HAP-1 (cell line): ENCODE measurements at regions not wholly inside any gene's neighbourhood (a gene's known extent, or its start where the extent isn't known, plus 50 kb on each side); places are given as distances from the start of the nearest gene placed in this dataset.
"Not testable (repeated sequence)": the region's sequence is repeated elsewhere in the genome, so short reads cannot be mapped to it uniquely, and the experiment has no call there.

Source experiments
- DNase-seq, 2 experiments: peaks; one replicate each; pipeline ENCODE4 v3.0.0-alpha.2; 2016 to 2020; ENCODE audit warnings: low spot score in 2 of 2
- H3K27me3 ChIP-seq: fragments of 250-450 bp; sonication (Bioruptor Pico); 2 replicates; pipeline ENCODE4 v1.5.1; 2020; ENCODE audit warnings: low read depth, mild to moderate bottlenecking, moderate library complexity
- H3K36me3 ChIP-seq: fragments of 250-450 bp; sonication (Bioruptor Pico); replicated peaks from 2 replicates; pipeline ENCODE4 v1.5.1; 2020; ENCODE audit warnings: mild to moderate bottlenecking
- H3K4me1 ChIP-seq: fragments of 250-450 bp; sonication (Bioruptor Pico); 2 replicates; pipeline ENCODE4 v1.5.1; 2020; ENCODE audit warnings: mild to moderate bottlenecking
- H3K4me3 ChIP-seq: fragments of 250-450 bp; sonication (Bioruptor Pico); 2 replicates; pipeline ENCODE4 v1.5.1; 2020; ENCODE audit warnings: mild to moderate bottlenecking, moderate library complexity
- H3K9me3 ChIP-seq: fragments of 250-450 bp; sonication (Bioruptor Pico); 2 replicates; pipeline ENCODE4 v1.5.1; 2020; ENCODE audit warnings: mild to moderate bottlenecking, moderate library complexity
- in situ Hi-C: fragments of 300-500 bp; cut with MboI; formaldehyde crosslinking; loops from 3 replicates; pipeline ENCODE4 v1.14.3; 2020; ENCODE audit warnings: low sequenced_read_pairs, inconsistent platforms, mixed read lengths

DNA sequence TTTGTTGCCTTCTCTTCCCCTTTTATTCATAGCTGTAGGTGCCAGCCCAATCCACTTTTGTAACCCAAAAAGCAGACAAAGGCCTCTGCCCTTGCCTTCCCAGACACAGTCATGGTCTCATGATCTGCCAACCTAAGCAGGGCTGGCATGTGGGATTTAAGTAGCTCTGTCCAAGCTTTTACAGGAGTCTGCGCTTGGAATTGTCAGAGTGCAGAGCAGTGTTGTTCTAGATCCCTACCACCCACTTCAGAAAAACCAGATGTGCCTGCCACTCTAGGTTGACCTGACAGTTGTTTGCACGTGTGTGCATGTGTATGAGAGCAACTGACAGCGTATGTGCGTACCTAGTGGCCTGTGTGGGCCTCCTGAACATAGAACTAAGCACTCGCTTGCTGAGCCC is 87.8 kb upstream of the SPRY4 start:
- Histone ChIP-seq H3K4me3 (no peak overlapping the region), H3K9me3 (no peaks in the 10 kb centered on the region), H3K4me1 (no peaks in the 10 kb centered on the region), H3K36me3 (no peaks in the 10 kb centered on the region), H3K27me3 (peaks cover 4% of the 10 kb centered on the region)
- in situ Hi-C loops, result no loop called here
- no peak for DNase-seq

DNA sequence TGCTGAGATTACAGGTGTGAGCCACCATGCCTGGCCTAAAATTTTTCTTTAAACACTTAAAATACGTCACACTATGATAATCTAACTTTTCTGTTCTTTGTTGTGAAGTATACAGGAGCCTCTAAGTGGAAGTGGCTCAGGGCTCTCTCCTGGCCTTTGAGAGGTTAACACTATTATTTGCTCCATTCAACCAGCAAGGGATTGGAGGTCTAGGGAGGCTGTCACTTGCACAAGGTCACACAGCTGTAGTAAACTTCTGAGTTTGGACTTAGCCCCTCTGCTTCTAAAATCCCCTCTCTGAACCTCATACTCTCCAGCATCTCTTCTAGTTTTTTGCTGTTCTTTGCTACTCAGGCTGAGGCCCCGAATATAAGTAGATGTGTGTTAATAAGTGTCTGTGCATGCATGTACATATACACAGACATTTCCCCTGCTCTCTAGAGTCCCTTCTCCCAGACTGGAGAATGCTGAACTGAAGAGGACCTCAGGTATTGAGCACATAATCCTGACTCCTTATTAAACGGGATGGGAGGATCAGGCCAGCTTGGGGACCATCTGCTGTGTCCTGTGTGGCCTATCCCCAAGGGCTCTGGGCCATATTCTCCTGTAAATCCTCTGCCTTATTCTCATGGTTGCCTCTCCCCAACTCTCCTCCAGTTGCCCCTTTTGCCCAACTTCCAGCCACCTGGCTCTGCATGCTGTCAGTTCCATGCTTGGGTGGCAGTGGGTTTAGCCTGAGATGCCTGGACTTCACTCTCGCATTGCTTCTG is 87.0 kb upstream of the SPRY4 start:
- Histone ChIP-seq H3K4me1 (no peaks in the 10 kb centered on the region), H3K36me3 (no peaks in the 10 kb centered on the region), H3K27me3 (peaks cover 4% of the 10 kb centered on the region), H3K4me3 (no peak overlapping the region), H3K9me3 (no peaks in the 10 kb centered on the region)
- in situ Hi-C loops, result no loop called here
- no peak for DNase-seq

DNA sequence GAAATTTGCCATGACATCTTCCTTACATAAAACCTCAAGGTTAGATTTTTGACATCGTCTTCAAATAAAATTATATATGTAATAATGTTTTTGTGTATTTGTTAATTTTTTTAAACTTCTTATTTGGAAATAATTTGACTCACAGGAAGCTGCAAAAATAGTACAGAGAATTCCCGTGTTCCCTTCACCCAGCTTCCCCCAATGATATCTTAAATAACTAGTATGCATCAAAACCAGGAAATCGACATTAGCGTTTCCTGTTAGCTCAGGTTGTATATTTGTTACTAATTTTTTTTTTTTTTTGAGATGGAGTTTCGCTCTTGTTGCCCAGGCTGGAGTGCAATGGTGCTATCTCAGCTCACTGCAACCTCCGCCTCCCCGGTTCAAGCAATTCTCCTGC is 86.3 kb upstream of the SPRY4 start:
- no peaks in the 10 kb centered on the region for H3K9me3 ChIP-seq
- H3K4me1 ChIP-seq, result no peaks in the 10 kb centered on the region
- no peak for DNase-seq
- H3K27me3 ChIP-seq, result peaks cover 4% of the 10 kb centered on the region
- in situ Hi-C loops, result no loop called here
- no peak overlapping the region for H3K4me3 ChIP-seq
- H3K36me3 ChIP-seq, result no peaks in the 10 kb centered on the region

DNA sequence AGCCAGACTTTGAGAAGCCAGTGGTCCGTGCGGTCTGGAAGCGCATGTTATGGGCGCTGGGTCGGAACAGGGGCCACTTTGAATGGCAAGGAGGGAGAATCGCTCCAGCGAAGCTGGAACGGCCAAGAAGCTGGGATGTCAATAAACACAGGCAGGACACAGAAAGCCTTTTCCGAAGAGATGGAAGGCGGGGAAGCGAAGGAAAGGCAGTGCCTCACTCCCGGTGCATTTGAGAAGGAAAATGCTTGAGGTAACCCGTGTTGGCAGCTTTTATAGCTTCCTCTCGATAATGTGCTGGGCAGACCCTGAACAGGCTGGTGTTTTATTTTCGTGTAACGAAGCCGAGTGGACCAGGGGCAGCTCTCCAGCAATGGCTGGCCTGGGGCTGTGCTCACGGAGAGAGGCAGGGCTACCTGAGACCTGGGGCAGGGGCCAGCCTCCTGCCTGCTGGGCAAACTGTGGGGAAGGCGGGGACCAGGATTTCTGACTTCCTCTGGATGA is 84.2 kb upstream of the SPRY4 start:
- H3K9me3 ChIP-seq, result no peaks in the 10 kb centered on the region
- peaks cover 4% of the 10 kb centered on the region for H3K27me3 ChIP-seq
- no peaks in the 10 kb centered on the region for H3K4me1 ChIP-seq
- no peaks in the 10 kb centered on the region for H3K36me3 ChIP-seq
- in situ Hi-C loops, result no loop called here
- DNase-seq, result no peak
- no peak overlapping the region for H3K4me3 ChIP-seq

DNA sequence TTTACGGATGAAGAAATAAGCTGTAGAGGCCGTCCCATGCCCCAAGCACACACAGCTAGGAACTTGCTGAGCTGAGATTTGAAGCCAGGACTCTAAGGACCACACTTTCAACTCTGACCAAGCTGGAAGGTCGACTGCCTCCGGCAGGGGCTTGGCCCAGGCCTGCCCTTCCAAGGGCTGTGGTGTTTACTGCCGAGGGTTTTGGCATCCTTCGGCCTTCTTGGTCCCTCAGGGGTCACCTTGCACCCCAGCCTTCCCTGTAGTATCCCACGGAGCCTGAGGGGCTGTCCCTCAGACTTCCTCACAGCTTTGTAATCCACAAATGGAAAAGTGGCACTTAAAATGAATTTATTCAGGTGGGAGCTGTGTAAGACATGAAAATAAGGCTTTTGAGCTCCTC is 83.7 kb upstream of the SPRY4 start:
- peaks cover 4% of the 10 kb centered on the region; the same call in 1 of the 2 replicates for H3K27me3 ChIP-seq
- in situ Hi-C loops, result no loop called here
- H3K36me3 ChIP-seq, result no peaks in the 10 kb centered on the region
- H3K4me3 ChIP-seq, result no peak overlapping the region
- no peak for DNase-seq
- H3K4me1 ChIP-seq, result no peaks in the 10 kb centered on the region
- H3K9me3 ChIP-seq, result no peaks in the 10 kb centered on the region

DNA sequence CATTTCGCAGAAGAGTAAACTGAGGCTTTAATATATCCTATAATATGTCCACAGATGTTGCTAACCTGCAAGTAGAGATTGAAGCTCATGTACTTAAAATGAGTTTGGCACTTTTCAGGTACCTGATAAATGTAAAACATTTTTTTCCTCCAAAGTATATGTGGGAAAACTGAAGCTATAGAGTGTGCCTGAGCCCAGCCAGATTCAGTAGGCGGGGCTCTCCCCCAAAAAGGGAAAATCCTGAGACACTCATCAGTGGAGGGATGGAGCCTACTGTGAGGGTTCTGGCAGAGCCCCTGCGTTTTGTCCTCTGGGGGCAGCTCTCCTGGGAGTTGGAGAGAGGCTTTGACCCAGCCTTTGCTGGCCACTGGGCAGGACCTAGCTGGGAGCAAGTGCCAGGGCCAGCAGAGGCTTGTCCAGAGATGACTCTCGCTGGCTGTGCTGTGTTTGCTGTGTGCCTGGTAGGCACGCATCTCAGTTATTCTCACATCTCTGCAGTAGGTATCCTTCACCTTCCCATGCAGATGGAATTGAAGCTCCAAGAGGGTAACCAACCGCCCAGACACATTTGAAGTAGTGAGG is 81.1 kb upstream of the SPRY4 start:
- DNase-seq, result no peak
- H3K36me3 ChIP-seq, result no peaks in the 10 kb centered on the region
- in situ Hi-C loops, result no loop called here
- H3K4me3 ChIP-seq, result no peak overlapping the region
- H3K9me3 ChIP-seq, result no peaks in the 10 kb centered on the region
- H3K4me1 ChIP-seq, result peaks cover 9% of the 10 kb centered on the region
- peaks cover 7% of the 10 kb centered on the region; the same call in 1 of the 2 replicates for H3K27me3 ChIP-seq

DNA sequence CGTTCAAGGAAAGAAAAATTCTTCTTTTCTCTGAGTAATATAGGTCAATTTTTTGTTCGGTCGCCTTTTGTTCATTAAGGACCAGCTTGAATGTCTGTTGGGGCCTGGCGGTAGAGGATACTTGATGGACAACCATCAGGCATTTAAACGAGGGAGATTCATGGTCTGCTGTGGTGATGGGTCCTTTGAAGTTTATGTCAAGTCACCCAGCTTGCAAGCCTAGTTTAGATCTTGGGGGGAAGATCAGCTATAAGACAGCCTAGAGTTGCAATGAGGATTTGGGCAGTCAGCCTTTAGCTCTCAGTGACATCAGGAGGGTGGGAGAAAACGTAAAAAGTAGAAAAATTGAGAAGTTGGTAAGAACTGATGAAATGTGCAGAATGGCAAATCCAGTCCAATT is 80.2 kb upstream of the SPRY4 start:
- H3K27me3 ChIP-seq, result peaks cover 5% of the 10 kb centered on the region; the same call in 1 of the 2 replicates
- H3K9me3 ChIP-seq, result no peaks in the 10 kb centered on the region
- in situ Hi-C loops, result no loop called here
- peaks cover 9% of the 10 kb centered on the region for H3K4me1 ChIP-seq
- H3K36me3 ChIP-seq, result no peaks in the 10 kb centered on the region
- no peak for DNase-seq
- no peak overlapping the region for H3K4me3 ChIP-seq

DNA sequence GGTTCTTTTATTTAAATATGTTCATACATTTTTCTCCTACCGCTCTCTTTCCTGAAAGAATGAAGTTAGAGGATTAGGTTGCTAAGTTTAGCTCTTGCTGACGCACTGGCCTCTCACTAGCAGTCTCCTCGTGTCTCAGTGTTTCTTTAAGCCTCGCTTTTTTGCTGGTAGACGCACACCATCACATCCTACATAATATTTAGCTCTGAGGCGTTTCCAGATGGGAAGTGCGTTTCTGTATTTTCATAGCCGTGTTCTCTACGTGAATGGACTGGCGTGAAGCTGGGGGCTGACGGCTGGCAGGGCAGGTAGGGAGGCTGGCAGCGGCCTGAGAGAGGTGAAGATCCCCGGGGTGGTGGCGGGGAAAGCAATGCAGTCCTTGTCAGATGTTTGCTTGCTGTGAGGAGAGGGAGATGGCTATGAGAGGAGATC is 79.2 kb upstream of the SPRY4 start:
- no peak overlapping the region for H3K4me3 ChIP-seq
- peaks cover 3% of the 10 kb centered on the region; the same call in 1 of the 2 replicates for H3K27me3 ChIP-seq
- no peak for DNase-seq
- H3K9me3 ChIP-seq, result no peaks in the 10 kb centered on the region
- peaks cover 9% of the 10 kb centered on the region for H3K4me1 ChIP-seq
- no peaks in the 10 kb centered on the region for H3K36me3 ChIP-seq
- in situ Hi-C loops, result no loop called here

DNA sequence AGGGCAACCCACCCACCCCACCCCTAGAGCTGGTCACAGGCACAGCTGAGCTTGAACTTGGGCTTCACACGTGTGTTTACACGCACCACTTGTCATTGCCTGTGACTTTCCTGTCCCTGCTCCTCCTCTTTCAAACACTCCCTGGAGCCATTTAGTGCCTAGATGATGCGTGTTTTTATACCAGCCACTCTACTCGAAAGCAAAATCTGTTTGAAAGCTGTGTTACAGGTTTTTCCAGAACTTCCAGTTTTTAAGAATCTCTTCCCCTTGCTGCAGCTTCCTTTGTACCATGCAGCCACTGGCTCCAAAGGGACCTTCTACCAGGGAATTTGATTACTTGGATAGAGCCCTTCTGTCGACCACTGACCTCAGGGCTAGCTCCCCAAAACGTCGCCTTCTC is 78.8 kb upstream of the SPRY4 start:
- Histone ChIP-seq H3K27me3 (0 out of 2 replicates have a peak, but pooled peaks cover 3% of the 10 kb centered on the region), H3K9me3 (no peaks in the 10 kb centered on the region), H3K4me1 (peaks cover 9% of the 10 kb centered on the region), H3K36me3 (no peaks in the 10 kb centered on the region), H3K4me3 (no peak overlapping the region)
- DNase-seq, result no peak
- in situ Hi-C loops, result no loop called here

DNA sequence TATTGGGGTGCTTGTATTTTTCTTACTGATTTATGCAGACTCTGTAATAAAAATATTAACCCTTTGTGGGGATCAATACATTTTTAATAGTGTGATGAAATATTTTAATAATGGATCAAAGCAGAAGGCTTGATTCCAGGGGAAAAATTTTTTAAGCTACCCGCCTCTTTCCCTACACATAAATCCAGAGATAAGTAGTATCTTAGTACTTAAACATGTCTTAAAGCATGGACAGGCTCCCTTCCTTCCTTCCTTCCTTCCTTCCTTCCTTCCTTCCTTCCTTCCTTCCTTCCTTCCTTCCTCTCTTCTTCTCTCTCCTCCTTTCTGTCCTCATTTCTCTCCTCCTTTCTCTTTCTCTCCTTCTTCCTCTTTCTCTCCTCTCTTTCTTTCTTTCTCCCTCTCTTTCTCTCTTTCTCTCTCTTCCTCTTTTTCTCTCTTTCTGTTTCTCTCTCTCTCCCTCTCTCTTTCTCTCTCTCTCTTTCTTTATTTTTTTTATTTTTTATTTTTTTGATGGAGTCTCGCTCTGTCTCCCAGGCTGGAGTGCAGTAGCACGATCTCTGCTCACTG is 78.0 kb upstream of the SPRY4 start:
- Histone ChIP-seq H3K36me3 (no peaks in the 10 kb centered on the region), H3K9me3 (no peaks in the 10 kb centered on the region), H3K4me3 (no peak overlapping the region), H3K4me1 (peaks cover 9% of the 10 kb centered on the region), H3K27me3 (0 out of 2 replicates have a peak, but pooled peaks cover 3% of the 10 kb centered on the region)
- in situ Hi-C loops, result no loop called here
- no peak for DNase-seq

DNA sequence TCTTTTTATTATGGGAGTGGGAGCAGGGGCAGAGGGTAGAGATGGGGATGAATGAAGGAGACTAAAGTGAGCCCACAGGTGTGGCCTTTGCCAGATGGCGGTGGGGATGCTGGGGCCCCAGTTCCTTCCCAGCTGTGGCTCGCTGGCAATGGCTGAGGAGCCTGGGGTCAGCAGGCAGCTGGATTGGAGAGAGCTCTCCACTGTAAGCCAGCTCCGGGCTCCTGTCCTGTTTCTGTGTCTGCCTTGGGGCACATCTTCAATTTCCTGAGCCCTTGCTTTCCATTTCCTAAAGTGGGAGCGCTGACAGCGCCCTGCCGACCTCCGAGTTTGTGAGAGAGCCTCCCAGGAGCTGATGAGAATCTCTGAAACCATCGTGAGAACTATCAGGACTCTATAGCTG is 75.6 kb upstream of the SPRY4 start:
- Histone ChIP-seq H3K4me3 (no peak overlapping the region), H3K9me3 (no peaks in the 10 kb centered on the region), H3K36me3 (no peaks in the 10 kb centered on the region), H3K27me3 (0 out of 2 replicates have a peak, but pooled peaks cover 3% of the 10 kb centered on the region), H3K4me1 (peaks cover 9% of the 10 kb centered on the region)
- DNase-seq, result no peak
- in situ Hi-C loops, result no loop called here

DNA sequence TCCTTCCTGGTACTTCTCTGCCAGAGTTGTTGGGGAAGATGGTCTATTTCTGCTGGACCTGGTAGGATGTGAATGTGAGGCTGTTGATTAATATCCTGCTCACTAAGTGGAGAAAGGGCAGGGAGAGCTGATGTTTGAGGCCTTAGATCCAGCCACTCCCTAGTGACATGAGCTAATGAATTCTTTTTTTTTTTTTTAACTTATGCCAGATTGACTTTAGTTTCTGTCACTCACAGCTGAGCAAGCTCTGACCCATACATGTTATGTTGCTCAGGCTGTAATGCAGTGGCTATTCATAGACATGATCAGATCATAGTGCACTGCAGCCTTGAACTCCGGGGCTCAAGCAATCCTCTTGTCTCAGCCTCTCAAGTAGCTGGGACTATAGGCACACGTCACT is 75.1 kb upstream of the SPRY4 start:
- 0 out of 2 replicates have a peak, but pooled peaks cover 3% of the 10 kb centered on the region for H3K27me3 ChIP-seq
- no peaks in the 10 kb centered on the region for H3K36me3 ChIP-seq
- no peak overlapping the region for H3K4me3 ChIP-seq
- in situ Hi-C loops, result no loop called here
- H3K9me3 ChIP-seq, result no peaks in the 10 kb centered on the region
- H3K4me1 ChIP-seq, result peaks cover 9% of the 10 kb centered on the region
- DNase-seq, result no peak

DNA sequence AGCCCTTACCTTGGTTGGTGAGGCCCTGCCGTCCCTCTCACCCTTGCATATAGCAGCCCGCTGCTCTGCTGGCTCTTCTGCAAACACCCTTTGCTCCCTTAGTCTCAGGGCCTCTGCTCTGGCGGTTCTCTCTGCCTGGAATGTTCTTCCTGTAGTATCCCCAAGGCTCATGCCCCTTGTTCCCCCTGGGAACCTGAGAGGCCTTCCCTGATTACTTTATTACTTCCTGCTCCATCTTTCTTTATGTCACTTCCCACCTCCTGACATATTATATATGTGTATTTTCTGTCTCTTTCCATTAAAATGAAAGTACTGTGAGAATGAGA is 73.9 kb upstream of the SPRY4 start:
- in situ Hi-C loops, result no loop called here
- H3K4me1 ChIP-seq, result peaks cover 9% of the 10 kb centered on the region

DNA sequence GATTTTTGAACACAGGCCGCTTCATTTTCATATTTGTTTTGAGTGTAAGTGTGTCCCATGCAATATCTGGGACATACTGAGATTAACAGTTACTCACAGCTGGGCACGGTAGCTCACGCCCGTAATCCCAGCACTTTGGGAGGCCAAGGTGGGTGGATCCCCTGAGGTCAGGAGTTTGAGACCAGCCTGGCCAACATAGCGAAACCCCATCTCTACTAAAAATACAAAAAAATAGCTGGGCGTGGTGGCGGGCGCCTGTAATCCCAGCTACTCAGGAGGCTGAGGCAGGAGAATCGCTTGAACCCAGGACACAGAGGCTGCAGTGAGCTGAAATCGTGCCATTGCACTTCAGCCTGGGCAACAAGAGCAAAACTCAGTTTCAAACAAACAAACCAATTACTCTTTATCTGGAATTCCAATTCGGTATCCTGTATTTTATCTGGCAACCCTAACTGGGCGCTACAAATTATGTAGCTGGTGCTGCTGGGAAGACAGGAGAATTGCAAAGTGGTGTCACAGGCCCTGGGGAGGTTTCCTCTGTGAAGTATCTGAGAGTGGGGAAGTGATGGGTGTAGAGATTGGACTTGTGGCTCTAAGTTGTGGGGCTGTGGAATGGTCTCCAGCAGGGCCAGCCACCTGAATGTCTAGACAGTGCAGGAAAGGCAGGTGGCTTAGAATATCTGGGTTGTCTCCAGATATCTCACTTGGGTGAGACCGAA is 73.3 kb upstream of the SPRY4 start:
- DNase-seq, H3K4me1 ChIP-seq, H3K9me3 ChIP-seq, H3K27me3 ChIP-seq, in situ Hi-C loops, H3K36me3 ChIP-seq, H3K4me3 ChIP-seq: not testable (repeated sequence)

More for the DNA sequence above, 73.9 kb upstream of the SPRY4 start:
- H3K36me3 ChIP-seq, result no peaks in the 10 kb centered on the region
- H3K4me3 ChIP-seq, result no peak overlapping the region
- DNase-seq, result no peak
- H3K27me3 ChIP-seq, result 0 out of 2 replicates have a peak, but pooled peaks cover 3% of the 10 kb centered on the region
- H3K9me3 ChIP-seq, result no peaks in the 10 kb centered on the region
